GM12872 (cell line): ENCODE measurements at regions not wholly inside any gene's neighbourhood (a gene's known extent, or its start where the extent isn't known, plus 50 kb on each side); places are given as distances from the start of the nearest gene placed in this dataset.

Source experiments
- CTCF ChIP-seq: IDR thresholded peaks from 3 replicates; pipeline ENCODE4 v1.5.1; 2011; ENCODE audit warnings: low read depth, mild to moderate bottlenecking, low read length, moderate library complexity; ENCODE audit not compliant: insufficient read depth

- TF ChIP-seq CTCF = no peak
These were observed 178.8 kb upstream of the MME start for GRCh38 chr3:154901278-154901677.

GRCh38 chr3:154900816-154901215 lies 179.3 kb upstream of the MME start:
- TF ChIP-seq CTCF = no peak

- no peak for TF ChIP-seq CTCF
These were observed 181.2 kb upstream of the MME start for GRCh38 chr3:154898916-154899315.

- TF ChIP-seq CTCF = no peak
These were observed 181.7 kb upstream of the MME start for GRCh38 chr3:154898443-154898842.

- TF ChIP-seq CTCF = no peak
These were observed 186.3 kb upstream of the MME start for GRCh38 chr3:154893813-154894212.

- no peak for TF ChIP-seq CTCF
These were observed 190.9 kb upstream of the MME start for GRCh38 chr3:154889227-154889634.

- no peak for TF ChIP-seq CTCF
These were observed 192.2 kb upstream of the MME start for GRCh38 chr3:154887869-154888268.

GRCh38 chr3:154886437-154886836 lies 193.7 kb upstream of the MME start:
- no peak for TF ChIP-seq CTCF
